Left renal pelvis (tissue), 4 donors: ENCODE measurements at regions not wholly inside any gene's neighbourhood (a gene's known extent, or its start where the extent isn't known, plus 50 kb on each side); places are given as distances from the start of the nearest gene placed in this dataset.

ENCODE experiments used
- DNase-seq, 4 donors: peaks; one replicate each; pipeline ENCODE4 v3.0.0-alpha.2; 2013; ENCODE audit warnings: low read depth in 4 of 4, low spot score in 3 of 4

GRCh38 chr2:133717497-133717896 is 149.2 kb upstream of the NCKAP5 start:
- DNase-seq, result no peak

DNA sequence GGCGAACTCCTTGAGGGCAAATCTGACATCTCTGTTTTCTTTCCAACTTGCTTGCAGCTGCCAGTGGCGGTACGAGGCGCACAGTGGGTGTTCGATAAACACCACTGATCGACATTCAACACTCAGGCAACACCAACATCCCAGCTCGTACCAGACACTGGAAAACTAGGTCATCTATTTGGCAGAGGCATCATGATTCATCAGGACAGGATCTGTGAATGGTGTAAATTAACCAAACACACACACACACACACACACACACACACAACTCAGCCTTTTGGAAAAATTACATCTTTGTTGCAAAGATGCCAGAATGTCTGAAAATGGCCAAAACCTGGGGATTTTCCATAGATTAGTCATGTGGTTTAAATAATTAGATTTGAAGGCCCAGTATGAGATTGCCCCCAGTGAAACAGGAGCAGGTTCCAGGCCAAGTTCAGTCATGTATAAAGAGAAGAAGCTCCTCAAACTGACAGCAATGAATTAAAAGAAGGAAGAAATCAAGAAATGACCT is 150.5 kb upstream of the NCKAP5 start:
- DNase-seq, result no peak

DNA sequence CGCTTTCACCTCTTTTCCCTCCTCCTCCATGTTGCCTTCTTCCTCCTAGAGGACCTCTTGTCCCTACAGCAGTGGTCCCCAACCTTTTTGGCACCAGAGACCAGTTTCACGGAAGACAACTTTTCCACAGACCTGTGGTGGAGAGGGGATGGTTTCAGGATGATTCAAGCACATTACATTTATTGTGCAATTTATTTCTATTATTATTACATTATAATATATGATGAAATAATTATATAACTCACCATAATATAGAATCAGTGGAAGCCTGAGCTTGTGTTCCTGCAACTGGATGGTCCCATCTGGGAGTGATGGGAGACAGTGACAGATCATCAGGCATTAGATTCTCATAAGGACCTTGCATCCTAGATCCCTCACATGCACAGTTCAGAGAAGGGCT is 152.2 kb upstream of the NCKAP5 start:
- no peak for DNase-seq

DNA sequence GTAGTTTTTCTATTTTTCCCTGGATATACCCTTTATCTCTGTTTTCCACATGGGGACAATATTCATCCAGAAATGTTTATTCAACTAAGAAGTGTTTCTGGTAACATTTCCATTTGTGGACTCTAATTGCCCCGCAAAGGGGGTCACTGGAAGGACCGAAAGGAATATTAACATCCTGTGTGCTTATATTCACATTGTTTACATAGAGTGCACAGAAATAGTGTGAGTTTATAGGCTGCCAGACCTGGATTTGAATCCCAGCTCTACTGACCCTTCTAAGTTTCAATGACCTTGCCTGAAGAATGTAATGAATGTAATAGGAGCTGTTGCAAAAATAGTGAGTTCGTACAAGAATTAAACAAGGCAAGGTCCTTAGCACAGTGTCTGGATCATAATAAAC is 152.9 kb upstream of the NCKAP5 start:
- no peak for DNase-seq

DNA sequence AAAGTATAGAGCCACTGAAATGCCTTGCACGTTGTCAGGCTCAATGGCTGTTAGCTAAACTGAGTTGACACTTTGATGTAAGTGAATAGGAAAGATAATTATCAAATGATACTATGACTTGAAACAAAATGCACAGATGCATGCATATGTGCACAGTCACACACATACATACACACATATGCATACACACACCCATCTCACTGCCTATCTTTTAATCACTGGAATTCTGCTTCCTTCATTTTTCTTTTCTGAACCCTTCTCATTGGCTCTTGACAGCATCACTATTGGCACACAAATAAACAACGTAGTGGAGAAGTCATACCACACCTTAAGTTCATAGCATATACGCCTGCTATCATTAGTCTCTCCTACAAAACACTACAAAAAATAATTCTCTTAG is 154.9 kb upstream of the NCKAP5 start:
- no peak for DNase-seq

GRCh38 chr2:133726973-133727372 is 158.7 kb upstream of the NCKAP5 start:
- no peak for DNase-seq

DNA sequence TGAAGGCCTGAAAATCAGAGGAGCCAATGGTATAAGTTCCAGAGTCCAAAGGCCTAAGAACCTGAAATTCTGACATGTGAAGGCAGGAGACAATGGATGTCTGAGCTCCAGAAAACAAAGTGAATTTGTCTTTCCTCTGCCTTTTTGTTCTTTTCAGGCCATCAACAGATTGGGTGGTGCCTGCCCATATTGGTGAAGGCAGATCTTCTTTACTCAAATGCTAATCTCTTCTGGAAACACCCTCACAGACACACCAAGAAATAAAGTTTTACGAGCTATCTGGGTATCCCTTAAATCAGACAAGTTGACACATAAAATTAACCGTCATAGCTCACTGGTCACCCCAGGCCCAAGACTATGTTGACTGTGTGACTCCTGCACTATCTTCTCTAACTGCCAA is 163.8 kb upstream of the NCKAP5 start:
- DNase-seq, result no peak

GRCh38 chr2:133732982-133733900 is 165.0 kb upstream of the NCKAP5 start:
- DNase-seq, result no peak

DNA sequence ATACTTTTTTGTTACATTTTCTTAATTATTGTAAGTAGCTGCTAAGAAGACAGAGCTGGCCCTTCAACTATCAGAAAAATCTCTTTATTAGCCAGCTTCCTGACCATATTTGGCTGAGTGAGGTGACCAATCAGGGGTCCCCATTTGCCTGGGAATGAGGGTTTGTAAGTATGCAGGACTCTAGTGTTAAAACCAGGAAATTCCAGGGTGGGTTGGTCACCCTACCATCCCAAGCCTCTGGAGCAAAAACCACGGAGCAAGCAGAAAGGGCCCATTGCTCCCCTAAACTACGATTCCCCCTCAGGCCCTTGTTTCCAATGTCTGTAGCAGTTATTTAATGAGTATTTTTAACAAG is 165.6 kb upstream of the NCKAP5 start:
- DNase-seq, result no peak

DNA sequence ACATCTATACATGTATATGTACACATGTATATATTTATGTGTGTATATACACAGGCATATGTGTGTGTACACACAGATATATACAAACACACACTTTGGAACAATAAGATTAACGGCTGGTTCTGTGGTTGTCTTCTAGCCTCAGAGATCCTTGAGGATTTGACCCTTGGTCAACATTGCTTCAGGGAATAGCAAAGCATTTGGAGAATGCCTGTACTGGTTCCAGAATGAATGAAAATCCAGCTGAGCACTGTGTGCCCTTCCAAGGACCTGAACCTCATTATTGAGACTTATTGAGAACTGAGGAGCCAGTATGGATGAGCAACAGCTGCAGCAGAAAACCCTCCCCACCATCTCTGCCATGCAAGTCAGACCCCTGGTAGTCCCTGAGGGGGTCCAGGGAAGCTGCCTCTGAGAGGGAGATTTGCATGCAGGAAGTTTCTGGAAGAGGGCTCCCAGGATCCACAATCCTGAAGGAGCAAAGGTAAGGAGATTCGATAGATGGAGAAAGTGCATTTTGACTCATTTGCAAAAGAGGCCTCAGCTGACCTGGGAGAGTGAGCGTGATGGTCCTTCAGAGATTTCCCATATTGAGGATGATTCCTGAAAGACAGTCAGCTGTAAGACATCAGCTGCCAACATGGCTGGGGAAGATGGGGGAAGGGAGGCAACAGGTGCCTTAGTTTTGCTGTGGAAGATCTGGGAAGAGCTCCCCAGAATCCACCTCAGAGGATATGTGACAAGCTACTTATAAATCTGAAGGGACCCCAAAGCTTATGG is 166.6 kb upstream of the NCKAP5 start:
- DNase-seq, result no peak

GRCh38 chr2:133736674-133737073 is 168.4 kb upstream of the NCKAP5 start:
- no peak for DNase-seq

DNA sequence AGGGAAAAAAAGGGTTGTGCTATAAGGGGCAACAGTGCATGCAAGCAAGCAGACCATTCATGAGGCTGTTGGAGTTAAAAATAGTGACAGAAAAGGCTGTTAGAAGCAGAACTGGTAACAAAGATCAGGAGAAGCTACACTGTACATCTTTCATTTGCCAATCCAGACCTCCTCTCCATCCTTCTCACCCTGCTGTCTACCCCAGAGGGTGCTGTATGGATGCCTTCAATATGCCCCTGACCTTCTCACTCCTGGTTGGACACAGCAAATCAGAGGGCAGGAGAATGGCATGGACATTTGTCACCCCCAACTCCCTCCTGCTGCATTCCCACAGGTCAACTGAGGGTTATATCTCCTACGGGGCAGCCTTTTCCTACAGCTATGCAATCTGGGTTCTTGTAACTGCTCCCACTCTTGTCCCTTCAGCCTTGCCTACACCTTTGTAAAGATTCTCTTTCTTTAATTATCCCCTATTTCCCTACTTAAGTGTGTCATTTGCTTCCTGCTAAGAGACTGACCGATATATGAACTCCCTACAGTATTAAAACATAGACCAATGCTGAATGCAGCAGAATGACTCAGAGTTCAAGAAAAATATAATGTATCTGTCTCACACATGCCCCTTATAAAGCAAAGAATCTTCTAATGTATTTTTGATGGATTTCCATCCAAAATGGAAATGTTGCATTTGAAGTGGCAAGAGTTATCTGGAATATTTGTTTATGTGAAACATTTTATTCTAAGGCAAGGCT is 169.2 kb upstream of the NCKAP5 start:
- DNase-seq, result no peak

GRCh38 chr2:133739039-133739438 is 170.8 kb upstream of the NCKAP5 start:
- DNase-seq, result no peak

DNA sequence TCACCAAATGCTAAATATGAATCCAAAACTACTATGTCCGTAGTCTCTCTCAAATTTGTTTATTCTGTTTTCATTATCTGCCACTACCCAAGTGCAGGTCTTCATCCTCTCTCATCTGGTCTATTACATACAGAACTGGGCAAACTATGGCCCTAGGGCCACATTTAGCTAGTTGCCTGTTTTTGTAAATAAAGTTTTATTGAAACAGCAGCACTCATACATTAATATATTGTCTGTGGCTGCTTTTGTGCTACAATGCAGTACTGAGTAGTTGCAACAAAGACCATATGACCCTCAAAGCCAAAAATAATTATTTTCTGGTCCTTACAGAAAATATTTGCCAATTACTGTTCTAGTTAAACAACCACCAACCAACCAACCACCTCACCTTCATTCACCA is 172.2 kb upstream of the NCKAP5 start:
- DNase-seq, result no peak

GRCh38 chr2:133748007-133748700 is 179.9 kb upstream of the NCKAP5 start:
- no peak for DNase-seq

GRCh38 chr2:133753665-133754064 is 185.4 kb upstream of the NCKAP5 start:
- DNase-seq, result no peak

GRCh38 chr2:133755480-133756300 is 187.4 kb upstream of the NCKAP5 start:
- DNase-seq, result peak; percentile 32 to 52 (median 40)

DNA sequence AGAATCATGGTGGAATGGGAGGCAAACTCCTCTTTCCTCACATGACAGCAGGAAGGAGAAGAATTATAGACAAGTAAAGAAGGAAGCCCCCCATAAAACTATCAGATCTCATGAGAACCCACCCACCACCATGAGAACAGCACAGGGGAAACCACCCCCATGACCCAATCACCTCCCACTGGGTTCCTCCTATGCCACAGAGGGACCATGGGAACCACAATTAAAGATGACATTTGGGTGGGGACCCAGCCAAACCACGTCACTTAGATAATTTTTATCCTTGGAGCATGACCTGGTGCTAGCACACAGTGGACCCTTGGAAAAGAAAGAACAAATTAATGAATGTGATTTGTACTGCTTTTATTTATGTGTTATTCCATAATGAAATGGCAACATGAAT is 188.6 kb upstream of the NCKAP5 start:
- DNase-seq, result no peak

DNA sequence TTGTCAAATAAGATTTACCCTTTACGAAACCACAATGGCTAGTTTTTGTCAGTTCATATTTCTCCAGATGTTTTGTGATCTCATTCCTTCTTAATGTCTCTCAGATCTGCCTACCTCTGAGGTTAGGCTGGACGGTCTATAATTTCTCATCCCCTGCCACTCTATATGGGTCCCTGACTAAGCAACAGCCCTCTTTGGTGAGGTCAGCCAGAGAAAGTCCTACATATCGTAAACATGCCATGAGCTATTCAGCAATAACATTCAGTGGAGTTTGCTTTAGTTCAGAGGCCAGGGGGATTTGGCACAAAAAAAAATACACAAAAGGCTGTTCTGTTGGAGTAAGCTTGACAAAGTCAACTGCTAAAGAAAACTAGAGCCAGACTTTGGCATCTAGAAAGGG is 192.1 kb upstream of the NCKAP5 start:
- DNase-seq, result no peak

- no peak for DNase-seq
These were observed 197.4 kb upstream of the NCKAP5 start for GRCh38 chr2:133765658-133766057.
